ENCODE measurements at regions not wholly inside any gene's neighbourhood (a gene's known extent, or its start where the extent isn't known, plus 50 kb on each side); places are given as distances from the start of the nearest gene placed in this dataset.
"Not testable (repeated sequence)": the region's sequence is repeated elsewhere in the genome, so short reads cannot be mapped to it uniquely, and the experiment has no call there.

DNA sequence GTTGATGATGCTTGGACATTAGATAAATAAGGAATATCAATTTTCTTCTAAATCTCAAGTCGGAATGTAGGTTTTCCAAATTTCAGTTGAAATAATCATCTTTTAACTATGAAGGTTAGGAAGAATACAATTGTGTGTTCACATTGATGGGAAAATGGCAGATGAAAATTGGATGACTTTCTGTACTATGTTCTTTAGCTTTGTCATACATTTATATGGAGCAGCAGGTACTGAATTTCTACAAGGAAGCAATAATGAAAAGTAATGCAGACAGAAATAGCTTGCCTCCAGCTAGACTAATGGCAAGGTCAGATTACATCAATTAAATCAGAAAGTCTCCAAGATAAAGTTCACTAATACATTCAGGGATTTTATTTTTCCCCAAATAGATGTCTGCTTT lies 1423.7 kb upstream of the PCDH20 start:
- DNase-seq (ENCODE audit: low read depth in 2 of 2): no peak

DNA sequence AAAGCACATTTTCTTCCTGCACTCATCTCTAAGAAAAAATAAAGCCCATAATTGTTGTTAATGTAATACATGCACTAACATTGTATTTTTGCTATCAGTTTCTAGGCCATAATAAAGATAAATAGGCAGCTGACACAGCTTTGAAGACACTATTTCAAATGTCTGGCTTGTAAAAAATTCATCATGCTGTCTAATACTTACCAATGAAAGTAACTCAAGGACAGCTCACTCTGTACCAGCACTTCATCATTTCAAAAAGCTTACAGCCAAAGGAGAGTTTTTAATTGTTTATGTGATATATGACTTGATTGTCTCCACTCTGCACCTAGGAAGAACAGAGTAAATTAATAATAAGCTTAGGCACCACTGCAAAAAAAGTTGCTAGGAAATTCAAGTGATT lies 1423.3 kb upstream of the PCDH20 start:
- no peak for DNase-seq (ENCODE audit: low read depth in 2 of 2)

DNA sequence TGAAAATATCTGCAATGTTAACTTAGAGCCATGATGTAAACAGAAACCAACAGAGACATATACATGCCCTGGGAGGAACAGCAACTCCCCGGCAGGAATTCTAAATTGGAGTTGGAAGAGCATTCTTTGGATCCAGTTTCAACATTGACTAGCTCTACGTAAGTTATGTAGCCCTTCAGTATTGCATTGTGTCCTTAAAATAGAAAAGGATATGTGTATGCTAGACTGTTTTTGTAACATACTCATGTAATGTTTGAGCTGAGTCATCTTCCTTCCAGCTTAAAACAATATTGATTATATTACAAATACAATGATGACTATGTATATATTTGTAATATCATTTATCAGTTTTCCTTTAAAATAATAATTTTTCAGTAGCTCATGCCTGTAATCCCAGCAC lies 1422.2 kb upstream of the PCDH20 start:
- no peak for DNase-seq (ENCODE audit: low read depth in 2 of 2)

DNA sequence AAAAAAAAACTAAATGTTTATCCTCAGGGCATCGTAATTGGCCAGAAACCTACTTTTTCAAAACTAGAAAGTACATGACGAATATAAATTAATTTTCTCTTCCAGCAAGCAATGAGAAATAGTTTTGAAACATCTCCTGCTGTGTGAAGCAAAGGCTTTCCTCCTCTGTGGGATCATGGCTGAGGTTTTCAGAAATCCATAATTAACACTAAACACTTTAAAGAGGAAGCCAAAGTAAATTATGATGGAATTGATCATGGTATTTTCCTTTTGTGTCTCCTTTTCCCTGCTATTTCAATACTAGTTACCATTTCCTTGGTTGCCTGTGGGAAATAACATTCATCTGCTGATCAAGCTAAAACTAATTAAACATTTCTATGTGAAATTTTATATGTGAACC lies 1413.8 kb upstream of the PCDH20 start:
- DNase-seq (ENCODE audit: low read depth in 2 of 2): no peak

DNA sequence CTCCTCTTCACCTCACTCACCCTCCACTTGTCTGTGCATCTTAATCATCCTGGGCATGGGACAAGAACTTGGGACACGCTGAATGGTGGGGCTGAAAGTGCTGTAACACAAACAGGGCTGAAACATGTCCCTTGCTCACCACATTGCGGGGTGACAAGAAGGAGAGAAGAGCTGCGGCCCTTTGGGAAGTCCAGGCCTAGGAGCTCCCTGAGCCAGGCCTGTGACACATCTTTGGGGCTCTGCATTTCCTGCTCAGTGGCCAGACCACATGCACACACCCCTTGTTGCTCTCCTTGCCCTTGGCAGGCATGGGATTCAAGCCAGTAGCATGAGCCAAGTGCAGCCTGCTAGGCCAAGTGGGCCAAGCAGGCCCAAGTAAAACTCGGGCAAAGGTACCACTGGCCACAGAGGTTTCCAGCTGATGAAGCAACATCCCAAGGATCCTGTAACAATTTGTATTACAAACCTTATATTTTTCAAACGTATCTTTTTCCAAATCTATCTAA lies 1384.3 kb upstream of the PCDH20 start:
- DNase-seq (ENCODE audit: low read depth in 2 of 2): no peak

DNA sequence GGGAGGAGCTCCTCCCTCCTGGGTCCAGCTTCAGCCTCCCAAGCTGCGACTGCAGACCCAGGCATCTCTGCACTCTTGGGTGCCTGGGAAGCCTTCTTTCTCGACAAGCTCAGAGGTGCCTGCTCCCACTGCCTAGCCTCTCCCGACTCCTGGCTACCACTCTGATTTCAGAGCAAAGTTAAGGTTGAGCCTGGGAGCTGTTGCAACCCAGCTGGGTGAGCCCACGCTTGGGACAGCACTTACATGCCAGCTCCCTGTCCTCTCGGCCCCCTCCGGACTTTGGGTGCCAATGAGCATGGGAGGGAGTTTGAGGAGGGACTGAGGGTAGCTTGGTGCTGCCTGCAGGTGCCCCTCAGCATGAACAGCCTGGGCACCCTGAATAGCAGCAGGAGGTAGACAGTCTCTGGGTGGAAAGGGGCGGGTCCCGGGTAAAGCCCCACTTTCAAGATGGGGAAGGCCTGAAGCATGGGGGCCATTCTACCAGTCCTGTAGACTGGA lies 1383.4 kb upstream of the PCDH20 start:
- no peak for DNase-seq (ENCODE audit: low read depth in 2 of 2)

DNA sequence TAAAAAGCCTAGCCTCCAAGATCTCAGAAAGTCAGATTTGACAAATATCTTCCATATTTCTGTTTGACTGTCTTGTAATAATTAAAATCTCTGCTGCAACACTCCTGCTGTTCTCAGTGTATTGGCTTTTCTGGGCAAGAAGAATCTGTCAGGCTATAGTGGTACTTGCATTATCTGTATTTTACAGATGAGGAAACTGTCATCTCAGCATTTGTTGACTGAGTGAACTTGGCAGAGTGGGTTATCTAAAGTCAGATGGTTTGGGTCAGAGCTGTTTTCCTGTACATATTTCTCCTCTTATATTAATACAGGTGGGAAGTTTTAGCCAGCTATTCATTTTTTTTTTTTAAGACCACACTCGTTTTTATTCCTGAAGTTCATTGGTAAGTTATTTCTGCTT lies 1378.2 kb upstream of the PCDH20 start:
- no peak for DNase-seq (ENCODE audit: low read depth in 2 of 2)

DNA sequence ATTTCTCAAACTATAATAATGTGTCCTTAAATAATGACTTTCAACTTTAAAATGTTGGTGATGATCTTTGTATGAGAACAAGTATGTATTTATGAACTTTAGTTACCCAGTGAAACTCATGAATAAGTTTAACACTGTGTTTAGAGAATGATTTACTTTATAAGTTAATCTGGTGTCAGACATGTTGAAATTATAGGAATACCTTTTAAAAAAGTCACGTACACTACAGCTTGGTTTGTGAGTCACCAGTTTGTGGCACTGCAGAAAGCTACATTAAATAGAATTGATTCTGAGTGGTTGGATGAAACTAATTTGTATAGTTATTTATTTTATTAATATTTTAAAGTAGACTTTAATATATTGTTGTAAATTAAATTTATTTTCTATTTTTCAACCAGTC lies 1366.2 kb upstream of the PCDH20 start:
- DNase-seq (ENCODE audit: low read depth in 2 of 2): no peak

DNA sequence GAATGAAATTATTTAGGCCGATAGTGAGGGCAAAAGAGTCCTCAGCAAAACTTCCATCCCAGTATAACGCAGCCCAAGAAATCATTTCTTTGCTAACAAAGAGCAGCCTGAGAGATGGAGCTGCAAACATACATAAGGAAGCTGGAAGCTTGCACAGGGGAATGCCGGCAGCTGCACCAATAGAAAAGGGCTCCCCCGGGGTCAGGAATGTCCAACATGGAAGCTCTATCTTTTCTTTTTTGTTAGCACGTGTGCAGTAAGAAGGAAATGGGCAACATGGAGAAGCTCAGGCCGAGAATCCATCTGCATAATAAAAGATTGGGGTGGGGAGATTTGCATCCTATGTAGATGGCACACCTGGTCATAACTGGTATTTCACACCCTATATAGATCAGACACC lies 1363.5 kb upstream of the PCDH20 start:
- DNase-seq (ENCODE audit: low read depth in 2 of 2): no peak

DNA sequence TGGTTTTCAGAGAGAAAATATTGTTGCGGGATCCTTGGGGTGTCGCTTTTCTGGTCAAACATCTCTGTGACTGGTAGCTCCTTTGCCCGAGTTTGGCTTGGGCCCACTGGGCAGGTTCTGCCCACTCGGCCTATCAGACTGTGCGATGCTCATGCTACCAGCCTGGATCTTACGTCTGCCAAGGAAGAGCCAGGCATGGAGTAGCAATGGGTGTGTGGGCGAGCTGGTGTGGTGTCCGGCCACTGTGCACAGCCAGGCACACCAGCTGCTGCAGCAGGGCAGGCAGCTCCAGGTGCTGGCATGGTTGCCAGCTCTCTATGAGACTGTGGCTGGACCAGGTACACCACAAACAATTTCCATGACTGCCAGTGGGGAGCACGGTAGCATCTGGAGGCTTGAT lies 1351.8 kb upstream of the PCDH20 start:
- DNase-seq (ENCODE audit: low read depth in 2 of 2): no peak

DNA sequence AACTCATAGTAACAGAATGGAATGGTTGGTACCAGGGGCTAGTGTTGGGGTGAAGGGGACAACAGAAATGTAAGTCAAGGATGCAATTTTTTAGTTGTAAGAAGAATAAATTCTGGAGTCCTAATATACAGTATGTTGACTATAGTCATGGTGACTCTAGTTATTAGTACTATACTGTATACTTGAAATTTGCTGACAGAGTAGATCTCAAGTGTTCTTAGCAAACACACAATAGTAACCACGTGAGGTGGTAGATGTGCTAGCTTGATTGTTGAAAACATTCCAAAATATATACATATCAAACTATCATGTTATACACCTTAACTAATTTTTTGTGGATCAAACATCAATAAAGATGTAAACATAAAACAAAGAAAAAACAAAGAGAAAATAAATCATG lies 1345.1 kb upstream of the PCDH20 start:
- no peak for DNase-seq (ENCODE audit: low read depth in 2 of 2)

DNA sequence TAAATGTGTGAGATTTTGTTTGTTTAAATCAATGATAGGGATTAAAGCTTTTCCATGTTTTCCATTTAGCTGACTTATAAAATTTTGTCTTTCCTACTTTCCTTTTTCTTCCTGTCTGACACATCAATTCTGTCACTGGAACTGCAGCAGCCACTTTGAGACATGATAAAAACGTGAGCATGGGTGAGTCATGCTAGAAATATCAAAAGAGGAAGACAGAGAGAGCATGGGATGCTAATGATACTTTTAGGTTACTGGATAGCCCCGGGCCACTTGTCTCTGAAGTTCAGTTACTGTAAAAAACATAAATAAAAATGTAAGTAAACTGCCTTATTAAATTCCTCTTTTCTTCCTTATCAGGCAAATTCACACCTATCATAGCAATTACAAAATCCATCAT lies 1332.0 kb upstream of the PCDH20 start:
- DNase-seq (ENCODE audit: low read depth in 2 of 2): no peak

DNA sequence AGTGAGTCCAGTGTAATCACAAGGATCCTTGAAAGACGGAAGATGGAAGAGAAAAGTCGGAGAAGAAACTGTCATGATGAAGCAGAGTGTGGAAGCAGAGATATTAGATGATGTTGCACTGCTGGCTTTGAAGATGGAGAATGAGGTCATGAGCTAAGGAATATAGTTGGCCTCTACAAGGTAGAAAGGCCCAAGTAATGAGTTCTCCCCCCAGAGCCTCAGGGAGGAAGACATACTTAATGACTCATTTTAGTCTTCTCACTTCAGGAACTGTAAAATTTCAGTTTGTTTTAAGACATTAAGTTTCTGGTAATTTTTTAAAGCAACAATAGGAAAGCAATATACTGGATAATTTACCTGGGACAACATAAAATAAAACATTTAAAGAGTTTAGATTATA lies 1331.5 kb upstream of the PCDH20 start:
- no peak for DNase-seq (ENCODE audit: low read depth in 2 of 2)

DNA sequence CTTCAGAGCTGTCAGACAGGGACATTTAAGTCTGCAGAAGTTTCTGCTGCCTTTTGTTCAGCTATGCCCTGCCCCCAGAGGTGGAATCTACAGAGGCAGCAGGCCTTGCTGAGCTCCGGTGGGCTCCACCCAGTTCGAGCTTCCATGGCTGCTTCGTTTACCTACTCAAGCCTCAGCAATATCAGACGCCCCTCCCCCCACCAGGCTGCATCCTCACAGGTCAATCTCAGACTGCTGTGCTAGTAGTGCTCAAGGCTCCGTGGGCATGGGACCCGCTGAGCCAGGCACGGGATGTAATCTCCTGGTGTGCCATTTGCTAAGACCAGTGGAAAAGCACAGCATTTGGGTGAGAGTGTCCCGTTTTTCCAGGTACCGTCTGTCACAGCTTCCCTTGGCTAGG lies 1314.1 kb upstream of the PCDH20 start:
- DNase-seq (ENCODE audit: low read depth in 2 of 2): not testable (repeated sequence)

DNA sequence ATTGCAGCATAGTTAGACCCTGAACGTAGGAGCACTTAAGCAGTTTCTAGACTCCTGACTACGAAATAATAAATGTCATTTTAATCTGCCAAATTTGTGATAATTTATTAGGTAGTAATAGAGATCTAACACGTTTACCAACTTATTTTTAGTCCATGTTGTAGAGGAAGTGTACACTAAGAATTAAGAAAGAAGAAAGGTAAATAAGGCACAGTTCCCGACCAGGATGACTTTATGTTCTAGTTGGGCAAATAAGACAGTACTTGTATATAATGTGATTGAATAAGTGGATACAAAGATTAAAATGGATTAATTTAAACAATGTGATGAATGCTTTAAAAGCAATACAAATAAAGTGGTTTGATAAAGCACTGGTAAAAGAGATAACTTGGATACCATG lies 1306.2 kb upstream of the PCDH20 start:
- no peak for DNase-seq (ENCODE audit: low read depth in 2 of 2)

DNA sequence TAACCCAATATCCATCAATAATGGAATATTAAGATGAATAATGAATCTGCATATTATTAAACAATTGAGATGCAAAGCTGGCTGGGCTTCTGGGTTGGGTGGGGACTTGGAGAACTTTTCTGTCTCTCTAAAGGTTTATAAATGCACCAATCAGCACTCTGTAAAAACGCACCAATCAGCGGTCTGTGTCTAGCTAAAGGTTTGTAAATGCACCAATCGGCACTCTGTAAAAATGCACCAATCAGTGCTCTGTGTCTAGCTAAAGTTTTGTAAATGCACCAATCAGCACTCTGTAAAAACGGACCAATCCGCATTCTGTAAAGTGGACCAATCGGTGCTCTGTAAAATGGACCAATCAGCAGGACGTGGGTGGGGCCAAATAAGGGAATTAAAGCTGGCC lies 1296.3 kb upstream of the PCDH20 start:
- DNase-seq (ENCODE audit: low read depth in 2 of 2): not testable (repeated sequence)

DNA sequence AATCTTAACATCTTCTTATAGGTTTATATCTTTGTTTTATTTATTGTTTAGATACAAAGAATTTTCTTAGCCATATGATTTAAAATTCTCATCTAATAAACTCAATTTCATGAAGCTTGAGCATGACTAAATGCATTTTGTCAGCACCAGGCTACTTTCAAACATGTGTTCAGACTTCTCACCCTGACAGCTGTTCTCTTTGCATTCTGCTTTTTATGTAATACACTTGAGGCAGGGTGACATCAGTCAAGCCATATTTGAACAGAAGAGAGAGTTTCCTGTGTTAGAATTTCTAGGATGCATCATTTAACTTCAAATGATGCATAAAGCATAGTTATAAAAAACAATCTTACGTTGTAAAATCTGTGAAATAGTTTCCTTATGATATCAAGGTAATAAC lies 1295.1 kb upstream of the PCDH20 start:
- DNase-seq (ENCODE audit: low read depth in 2 of 2): no peak

DNA sequence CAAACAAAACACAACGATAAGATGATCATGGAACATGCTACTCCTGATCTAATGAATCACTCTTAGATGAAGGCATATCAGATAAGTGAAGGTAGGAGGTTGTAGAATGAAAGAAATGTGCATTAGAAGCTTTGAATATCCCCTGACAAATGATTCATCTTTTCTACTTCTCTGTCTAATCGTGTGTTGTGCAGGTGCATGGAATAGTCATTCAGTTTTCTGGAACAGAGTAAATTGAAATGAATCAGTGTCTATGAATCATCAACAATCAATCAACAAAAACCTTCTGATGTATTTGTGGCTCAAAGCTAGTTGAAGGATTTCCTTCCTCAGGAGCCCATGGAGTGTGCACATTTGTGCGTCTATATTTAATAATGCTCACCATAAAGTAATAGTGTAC lies 1290.4 kb upstream of the PCDH20 start:
- DNase-seq (ENCODE audit: low read depth in 2 of 2): no peak

DNA sequence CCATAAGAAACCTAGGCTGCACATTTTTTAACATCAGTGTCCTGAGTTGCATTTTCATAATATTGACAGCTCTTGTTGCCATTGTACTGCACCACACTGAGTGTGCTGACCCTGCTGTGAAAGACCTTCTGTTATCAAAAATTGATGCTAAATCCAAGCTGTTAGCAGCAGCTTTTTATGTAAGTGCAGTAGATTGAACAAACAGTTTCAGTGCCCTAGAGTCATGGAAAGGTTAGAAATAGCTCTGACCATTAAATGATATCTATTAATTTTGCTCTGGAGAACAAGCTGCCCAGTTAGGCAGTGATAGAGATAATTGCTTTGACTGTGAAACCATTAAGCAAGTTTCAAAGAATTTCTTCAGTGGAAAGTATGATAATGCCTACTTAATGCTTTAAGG lies 1289.2 kb upstream of the PCDH20 start:
- DNase-seq (ENCODE audit: low read depth in 2 of 2): no peak

DNA sequence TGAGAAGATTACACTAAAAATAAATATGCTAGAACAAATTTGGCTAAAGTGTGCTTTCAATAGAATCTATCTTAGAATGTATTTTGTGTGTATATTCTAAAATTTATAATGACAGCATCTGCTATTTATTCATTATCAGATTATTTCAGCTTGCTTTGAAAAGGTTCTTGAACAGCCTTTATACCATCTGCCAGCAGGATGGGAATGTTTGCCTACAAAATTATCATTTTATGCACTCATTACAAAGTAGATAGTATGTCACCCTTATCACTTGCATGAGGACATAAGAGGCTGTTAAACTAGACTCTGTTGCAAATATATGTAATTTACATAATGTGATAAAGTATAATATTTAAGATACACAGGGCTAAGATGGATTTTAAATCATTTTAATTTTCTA lies 1286.9 kb upstream of the PCDH20 start:
- no peak for DNase-seq (ENCODE audit: low read depth in 2 of 2)

DNA sequence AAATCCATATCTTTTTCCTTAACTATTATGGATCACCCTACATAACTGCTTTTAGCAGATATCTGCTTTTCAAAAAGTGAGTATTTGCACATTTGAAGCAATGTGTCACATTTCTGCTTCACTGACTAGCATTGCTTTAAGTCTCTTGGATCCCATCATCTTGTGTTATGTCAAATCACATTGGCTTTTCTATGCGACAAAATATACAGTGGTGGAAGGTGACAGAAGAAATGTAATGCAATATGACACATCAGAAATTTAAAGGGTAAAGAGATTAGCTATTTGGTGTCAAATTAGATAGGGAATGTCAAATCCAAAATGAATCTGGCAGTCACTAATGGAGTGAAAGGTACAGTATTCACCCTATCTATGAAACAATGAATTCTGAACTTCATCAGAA lies 1282.1 kb upstream of the PCDH20 start:
- no peak for DNase-seq (ENCODE audit: low read depth in 2 of 2)

DNA sequence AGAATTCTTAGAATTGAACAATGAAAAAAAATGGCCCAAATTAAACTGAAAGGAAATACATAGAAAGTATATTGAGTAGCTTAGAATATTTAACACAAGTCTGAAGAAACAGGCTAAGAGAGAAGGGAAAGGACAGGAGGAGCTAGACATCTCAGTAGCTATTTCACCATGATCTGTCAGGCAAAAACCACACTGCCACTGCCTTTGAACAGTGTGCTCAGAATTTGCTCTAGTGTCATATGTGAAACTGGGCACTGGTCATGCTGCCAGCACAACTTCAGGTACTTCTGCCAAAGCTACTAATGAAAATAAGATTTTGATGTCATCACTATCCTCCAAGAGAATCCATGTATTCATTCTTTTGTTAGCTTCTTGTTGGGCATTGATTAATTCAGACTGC lies 1280.8 kb upstream of the PCDH20 start:
- no peak for DNase-seq (ENCODE audit: low read depth in 2 of 2)

DNA sequence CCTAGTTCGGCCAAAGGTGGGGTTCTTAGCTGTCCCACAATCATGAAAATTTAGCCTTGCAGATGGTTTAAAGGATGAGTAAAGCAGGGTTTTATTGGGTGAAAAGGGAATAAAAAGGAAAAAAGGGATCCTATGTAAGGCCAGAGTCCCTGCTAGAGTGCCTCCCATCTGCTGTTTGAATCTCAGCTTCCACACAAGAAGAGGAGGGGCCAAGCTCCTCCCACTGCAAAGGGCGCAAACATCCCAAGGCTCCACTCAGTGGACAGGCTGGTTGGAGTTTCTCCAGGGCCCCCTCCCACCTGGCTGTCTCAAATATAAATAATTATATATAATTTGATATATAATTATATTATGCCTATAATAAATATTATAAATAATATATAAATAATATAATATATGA lies 1272.1 kb upstream of the PCDH20 start:
- no peak for DNase-seq (ENCODE audit: low read depth in 2 of 2)

DNA sequence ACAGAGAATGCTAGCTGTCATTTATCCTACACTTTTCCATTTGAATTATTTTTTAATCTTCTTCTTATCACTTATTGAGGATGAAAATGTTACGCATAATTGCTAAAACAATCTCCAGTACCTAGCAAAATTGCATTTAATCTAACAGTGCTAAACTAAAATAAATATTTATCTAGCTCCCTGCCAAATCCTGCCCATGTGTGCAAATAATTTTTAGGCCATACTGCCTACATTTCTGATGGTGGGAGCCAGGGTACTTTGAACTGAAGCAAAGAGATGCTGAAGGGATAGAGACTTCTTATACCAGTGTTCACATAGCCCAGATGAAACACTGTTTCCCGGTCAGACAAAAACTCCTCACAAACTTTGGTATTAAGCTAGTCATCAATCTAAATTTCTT lies 1268.7 kb upstream of the PCDH20 start:
- no peak for DNase-seq (ENCODE audit: low read depth in 2 of 2)

DNA sequence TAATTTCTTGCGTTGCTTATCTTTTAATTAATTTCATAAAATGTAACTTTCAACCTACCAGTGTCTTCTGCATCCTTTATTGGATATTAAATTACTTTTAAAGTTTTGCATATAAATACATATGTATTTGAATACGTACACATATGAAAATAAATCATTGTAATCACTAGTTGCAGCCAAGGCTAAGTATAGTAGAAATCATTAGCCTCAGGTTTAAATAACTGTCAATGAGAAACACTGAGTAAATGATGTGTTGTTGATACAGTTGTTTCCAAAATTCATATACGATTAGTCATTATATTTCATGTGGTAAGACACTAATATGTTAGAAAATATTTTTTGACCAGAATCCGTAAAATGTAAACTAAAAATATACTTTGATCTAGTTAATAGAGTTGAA lies 1267.1 kb upstream of the PCDH20 start:
- no peak for DNase-seq (ENCODE audit: low read depth in 2 of 2)
